GM23338 (cell line): ENCODE measurements at regions not wholly inside any gene's neighbourhood (a gene's known extent, or its start where the extent isn't known, plus 50 kb on each side); places are given as distances from the start of the nearest gene placed in this dataset.

Experiments
- CREB1 ChIP-seq: fragments of 250-450 bp; sonication (Bioruptor Pico); IDR thresholded peaks from 2 replicates; pipeline ENCODE4 v1.5.0; 2020; ENCODE audit warnings: low read depth, mild to moderate bottlenecking, moderate library complexity
- EZH2 ChIP-seq: fragments of 200-600 bp; sonication (generic); IDR thresholded peaks from one replicate; pipeline ENCODE4 v1.8.0; 2017; ENCODE audit warnings: antibody characterized with exemption, mild to moderate bottlenecking, low read depth; ENCODE audit not compliant: unreplicated experiment
- NANOG ChIP-seq: IDR thresholded peaks from 2 replicates; pipeline ENCODE4 v1.6.1; 2016; ENCODE audit warnings: antibody characterized with exemption, borderline replicate concordance
- POLR2AphosphoS5 ChIP-seq: IDR thresholded peaks from 2 replicates; pipeline ENCODE4 v1.6.1; 2016; ENCODE audit warnings: antibody characterized with exemption, low read depth
- REST ChIP-seq: IDR thresholded peaks from one replicate; pipeline ENCODE4 v1.6.1; 2018; ENCODE audit warnings: antibody characterized with exemption; ENCODE audit not compliant: unreplicated experiment
- ZNF462 ChIP-seq: fragments of 250-450 bp; sonication (Bioruptor Pico); IDR thresholded peaks from 2 replicates; pipeline ENCODE4 v1.5.0; 2020; ENCODE audit warnings: mild to moderate bottlenecking, moderate library complexity
- TF ChIP-seq, protein P1 (sequence below): IDR thresholded peaks from 2 replicates; pipeline ENCODE4 v1.6.1; 2016; ENCODE audit warnings: antibody characterized with exemption

GRCh38 chr5:56588131-56588487, 227.2 kb upstream of the MAP3K1 start (continued):
- TF ChIP-seq ZNF462 (CRISPR knock-in tag) (no peak), REST (no peak), POLR2AphosphoS5 (no peak), EZH2 (no peak), NANOG (no peak), CREB1 (CRISPR knock-in tag) (no peak)
- TF ChIP-seq, protein P1, sequence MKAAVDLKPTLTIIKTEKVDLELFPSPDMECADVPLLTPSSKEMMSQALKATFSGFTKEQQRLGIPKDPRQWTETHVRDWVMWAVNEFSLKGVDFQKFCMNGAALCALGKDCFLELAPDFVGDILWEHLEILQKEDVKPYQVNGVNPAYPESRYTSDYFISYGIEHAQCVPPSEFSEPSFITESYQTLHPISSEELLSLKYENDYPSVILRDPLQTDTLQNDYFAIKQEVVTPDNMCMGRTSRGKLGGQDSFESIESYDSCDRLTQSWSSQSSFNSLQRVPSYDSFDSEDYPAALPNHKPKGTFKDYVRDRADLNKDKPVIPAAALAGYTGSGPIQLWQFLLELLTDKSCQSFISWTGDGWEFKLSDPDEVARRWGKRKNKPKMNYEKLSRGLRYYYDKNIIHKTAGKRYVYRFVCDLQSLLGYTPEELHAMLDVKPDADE = no peak
